ENCODE measurements at regions not wholly inside any gene's neighbourhood (a gene's known extent, or its start where the extent isn't known, plus 50 kb on each side); places are given as distances from the start of the nearest gene placed in this dataset.

DNA sequence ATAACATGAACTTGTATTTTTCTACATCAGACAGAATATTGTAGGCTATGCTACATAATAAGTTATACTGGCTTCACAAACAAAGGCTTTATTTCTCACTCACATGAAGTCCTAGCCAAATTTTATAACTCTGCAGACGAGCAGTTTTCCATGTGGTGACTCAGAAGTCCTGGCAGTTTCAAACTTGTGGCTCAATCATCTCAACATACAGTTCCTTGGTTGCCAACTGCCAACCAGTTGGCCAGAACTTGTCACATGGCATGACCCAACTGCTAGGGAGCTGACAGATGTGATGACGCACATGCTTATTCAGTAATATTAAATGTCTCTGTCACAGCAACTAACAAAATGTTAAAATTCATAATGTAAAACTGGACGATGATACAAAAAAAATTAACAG is 63.8 kb upstream of the ZC3H15 start:
- TF ChIP-seq, protein P1, sequence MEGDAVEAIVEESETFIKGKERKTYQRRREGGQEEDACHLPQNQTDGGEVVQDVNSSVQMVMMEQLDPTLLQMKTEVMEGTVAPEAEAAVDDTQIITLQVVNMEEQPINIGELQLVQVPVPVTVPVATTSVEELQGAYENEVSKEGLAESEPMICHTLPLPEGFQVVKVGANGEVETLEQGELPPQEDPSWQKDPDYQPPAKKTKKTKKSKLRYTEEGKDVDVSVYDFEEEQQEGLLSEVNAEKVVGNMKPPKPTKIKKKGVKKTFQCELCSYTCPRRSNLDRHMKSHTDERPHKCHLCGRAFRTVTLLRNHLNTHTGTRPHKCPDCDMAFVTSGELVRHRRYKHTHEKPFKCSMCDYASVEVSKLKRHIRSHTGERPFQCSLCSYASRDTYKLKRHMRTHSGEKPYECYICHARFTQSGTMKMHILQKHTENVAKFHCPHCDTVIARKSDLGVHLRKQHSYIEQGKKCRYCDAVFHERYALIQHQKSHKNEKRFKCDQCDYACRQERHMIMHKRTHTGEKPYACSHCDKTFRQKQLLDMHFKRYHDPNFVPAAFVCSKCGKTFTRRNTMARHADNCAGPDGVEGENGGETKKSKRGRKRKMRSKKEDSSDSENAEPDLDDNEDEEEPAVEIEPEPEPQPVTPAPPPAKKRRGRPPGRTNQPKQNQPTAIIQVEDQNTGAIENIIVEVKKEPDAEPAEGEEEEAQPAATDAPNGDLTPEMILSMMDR (conservative IDR thresholded peaks at IDR 0.05) = no peak
- TF ChIP-seq ZFX (IDR thresholded peaks at IDR 0.05) = no peak
